K562 (cell line): ENCODE measurements at regions not wholly inside any gene's neighbourhood (a gene's known extent, or its start where the extent isn't known, plus 50 kb on each side); places are given as distances from the start of the nearest gene placed in this dataset.

Source experiments
- CTBP1 ChIP-seq: fragments of 450-650 bp; IDR thresholded peaks from 2 replicates; pipeline ENCODE4 v1.6.1; 2016; ENCODE audit warnings: borderline replicate concordance
- SMAD2 ChIP-seq: fragments of 150-350 bp; IDR thresholded peaks from 2 replicates; pipeline ENCODE4 v1.6.1; 2014; ENCODE audit warnings: low read depth, mild to moderate bottlenecking, low read length
- TF ChIP-seq, protein P1 (sequence below), 2 experiments: IDR thresholded peaks in 1 of 2; conservative IDR thresholded peaks in 1 of 2; 2 replicates each; pipeline ENCODE4 v1.6.1; 2016; ENCODE audit warnings: low read depth in 2 of 2, mild to moderate bottlenecking in 1 of 2, missing compliant biosample characterization in 1 of 2, missing genetic modification characterization in 1 of 2, moderate library complexity in 1 of 2
- TF ChIP-seq, protein P2 (sequence below): fragments of 250-450 bp; sonication (Bioruptor Pico); IDR thresholded peaks from 2 replicates; pipeline ENCODE4 v1.4.0; 2020
- TF ChIP-seq, protein P3 (sequence below): fragments of 250-450 bp; sonication (Bioruptor Pico); IDR thresholded peaks from 2 replicates; pipeline ENCODE4 v1.4.0; 2020; ENCODE audit warnings: mild to moderate bottlenecking, moderate library complexity

DNA sequence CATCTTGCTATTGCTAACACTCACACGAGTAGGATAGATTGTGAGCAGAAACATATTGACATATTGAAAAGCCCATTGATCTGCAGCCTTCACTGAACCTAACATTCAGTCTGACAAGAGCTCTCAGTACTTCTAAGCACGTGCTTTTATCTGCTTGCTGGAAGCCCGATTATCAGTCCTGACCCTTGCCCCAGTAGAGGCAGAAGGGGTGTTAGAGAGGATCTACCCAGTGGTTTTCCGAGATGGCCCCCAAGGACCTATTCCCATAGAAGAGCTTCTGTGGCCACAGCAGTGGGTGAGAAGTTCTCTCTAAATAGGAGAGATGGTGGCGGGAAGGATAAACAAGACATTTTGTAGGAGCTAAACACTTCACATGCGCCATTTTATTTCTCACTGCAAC is 290.9 kb upstream of the MAF start (continued):
- no peak for TF ChIP-seq CTBP1
- TF ChIP-seq, protein P1, sequence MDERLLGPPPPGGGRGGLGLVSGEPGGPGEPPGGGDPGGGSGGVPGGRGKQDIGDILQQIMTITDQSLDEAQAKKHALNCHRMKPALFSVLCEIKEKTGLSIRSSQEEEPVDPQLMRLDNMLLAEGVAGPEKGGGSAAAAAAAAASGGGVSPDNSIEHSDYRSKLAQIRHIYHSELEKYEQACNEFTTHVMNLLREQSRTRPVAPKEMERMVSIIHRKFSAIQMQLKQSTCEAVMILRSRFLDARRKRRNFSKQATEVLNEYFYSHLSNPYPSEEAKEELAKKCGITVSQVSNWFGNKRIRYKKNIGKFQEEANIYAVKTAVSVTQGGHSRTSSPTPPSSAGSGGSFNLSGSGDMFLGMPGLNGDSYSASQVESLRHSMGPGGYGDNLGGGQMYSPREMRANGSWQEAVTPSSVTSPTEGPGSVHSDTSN (CRISPR knock-in tag; IDR thresholded peaks at IDR 0.05; ENCODE audit: low read depth) = no peak
- TF ChIP-seq, protein P1 (tag; conservative IDR thresholded peaks at IDR 0.05; ENCODE audit: low read depth) = no peak
- TF ChIP-seq SMAD2 = no peak
- TF ChIP-seq, protein P2, sequence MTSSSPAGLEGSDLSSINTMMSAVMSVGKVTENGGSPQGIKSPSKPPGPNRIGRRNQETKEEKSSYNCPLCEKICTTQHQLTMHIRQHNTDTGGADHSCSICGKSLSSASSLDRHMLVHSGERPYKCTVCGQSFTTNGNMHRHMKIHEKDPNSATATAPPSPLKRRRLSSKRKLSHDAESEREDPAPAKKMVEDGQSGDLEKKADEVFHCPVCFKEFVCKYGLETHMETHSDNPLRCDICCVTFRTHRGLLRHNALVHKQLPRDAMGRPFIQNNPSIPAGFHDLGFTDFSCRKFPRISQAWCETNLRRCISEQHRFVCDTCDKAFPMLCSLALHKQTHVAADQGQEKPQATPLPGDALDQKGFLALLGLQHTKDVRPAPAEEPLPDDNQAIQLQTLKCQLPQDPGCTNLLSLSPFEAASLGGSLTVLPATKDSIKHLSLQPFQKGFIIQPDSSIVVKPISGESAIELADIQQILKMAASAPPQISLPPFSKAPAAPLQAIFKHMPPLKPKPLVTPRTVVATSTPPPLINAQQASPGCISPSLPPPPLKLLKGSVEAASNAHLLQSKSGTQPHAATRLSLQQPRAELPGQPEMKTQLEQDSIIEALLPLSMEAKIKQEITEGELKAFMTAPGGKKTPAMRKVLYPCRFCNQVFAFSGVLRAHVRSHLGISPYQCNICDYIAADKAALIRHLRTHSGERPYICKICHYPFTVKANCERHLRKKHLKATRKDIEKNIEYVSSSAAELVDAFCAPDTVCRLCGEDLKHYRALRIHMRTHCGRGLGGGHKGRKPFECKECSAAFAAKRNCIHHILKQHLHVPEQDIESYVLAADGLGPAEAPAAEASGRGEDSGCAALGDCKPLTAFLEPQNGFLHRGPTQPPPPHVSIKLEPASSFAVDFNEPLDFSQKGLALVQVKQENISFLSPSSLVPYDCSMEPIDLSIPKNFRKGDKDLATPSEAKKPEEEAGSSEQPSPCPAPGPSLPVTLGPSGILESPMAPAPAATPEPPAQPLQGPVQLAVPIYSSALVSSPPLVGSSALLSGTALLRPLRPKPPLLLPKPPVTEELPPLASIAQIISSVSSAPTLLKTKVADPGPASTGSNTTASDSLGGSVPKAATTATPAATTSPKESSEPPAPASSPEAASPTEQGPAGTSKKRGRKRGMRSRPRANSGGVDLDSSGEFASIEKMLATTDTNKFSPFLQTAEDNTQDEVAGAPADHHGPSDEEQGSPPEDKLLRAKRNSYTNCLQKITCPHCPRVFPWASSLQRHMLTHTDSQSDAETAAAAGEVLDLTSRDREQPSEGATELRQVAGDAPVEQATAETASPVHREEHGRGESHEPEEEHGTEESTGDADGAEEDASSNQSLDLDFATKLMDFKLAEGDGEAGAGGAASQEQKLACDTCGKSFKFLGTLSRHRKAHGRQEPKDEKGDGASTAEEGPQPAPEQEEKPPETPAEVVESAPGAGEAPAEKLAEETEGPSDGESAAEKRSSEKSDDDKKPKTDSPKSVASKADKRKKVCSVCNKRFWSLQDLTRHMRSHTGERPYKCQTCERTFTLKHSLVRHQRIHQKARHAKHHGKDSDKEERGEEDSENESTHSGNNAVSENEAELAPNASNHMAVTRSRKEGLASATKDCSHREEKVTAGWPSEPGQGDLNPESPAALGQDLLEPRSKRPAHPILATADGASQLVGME = 0 out of 2 replicates have a peak, but pooled peaks have one; percentile 64
- TF ChIP-seq, protein P3, sequence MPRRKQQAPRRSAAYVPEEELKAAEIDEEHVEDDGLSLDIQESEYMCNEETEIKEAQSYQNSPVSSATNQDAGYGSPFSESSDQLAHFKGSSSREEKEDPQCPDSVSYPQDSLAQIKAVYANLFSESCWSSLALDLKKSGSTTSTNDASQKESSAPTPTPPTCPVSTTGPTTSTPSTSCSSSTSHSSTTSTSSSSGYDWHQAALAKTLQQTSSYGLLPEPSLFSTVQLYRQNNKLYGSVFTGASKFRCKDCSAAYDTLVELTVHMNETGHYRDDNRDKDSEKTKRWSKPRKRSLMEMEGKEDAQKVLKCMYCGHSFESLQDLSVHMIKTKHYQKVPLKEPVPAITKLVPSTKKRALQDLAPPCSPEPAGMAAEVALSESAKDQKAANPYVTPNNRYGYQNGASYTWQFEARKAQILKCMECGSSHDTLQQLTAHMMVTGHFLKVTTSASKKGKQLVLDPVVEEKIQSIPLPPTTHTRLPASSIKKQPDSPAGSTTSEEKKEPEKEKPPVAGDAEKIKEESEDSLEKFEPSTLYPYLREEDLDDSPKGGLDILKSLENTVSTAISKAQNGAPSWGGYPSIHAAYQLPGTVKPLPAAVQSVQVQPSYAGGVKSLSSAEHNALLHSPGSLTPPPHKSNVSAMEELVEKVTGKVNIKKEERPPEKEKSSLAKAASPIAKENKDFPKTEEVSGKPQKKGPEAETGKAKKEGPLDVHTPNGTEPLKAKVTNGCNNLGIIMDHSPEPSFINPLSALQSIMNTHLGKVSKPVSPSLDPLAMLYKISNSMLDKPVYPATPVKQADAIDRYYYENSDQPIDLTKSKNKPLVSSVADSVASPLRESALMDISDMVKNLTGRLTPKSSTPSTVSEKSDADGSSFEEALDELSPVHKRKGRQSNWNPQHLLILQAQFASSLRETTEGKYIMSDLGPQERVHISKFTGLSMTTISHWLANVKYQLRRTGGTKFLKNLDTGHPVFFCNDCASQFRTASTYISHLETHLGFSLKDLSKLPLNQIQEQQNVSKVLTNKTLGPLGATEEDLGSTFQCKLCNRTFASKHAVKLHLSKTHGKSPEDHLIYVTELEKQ (CRISPR knock-in tag) = 0 out of 2 replicates have a peak, but pooled peaks have one; percentile 56
